Stimulated activated CD4-positive, alpha-beta T cell treated with anti-CD3 and anti-CD28 coated beads, Interleukin-2, amount 100 ng/mL, for 24 hours (primary cell): ENCODE measurements at regions not wholly inside any gene's neighbourhood (a gene's known extent, or its start where the extent isn't known, plus 50 kb on each side); places are given as distances from the start of the nearest gene placed in this dataset.
"Not testable (repeated sequence)": the region's sequence is repeated elsewhere in the genome, so short reads cannot be mapped to it uniquely, and the experiment has no call there.

ENCODE experiments used
- DNase-seq, 2 donors: peaks; one replicate each; pipeline ENCODE4 v3.0.0-alpha.2; 2020

DNA sequence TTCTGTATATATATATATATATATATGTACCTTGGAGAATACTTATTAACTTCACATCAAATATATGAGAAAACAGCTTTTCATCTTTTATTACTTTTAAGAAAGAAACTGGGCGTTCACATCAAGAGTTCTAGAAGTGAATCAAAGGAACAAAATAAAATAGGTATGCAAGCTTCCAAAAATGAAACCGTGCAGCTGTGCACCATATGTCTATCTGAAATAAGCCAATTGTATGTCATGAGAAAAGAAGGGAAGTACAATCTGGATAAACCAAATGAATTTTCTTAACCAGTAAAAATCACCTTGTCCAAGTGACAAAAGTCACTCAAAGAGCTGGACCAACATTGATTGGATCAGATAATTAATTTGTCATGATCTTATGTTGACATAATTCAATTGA is 405.4 kb upstream of the TECRL start:
- no peak for DNase-seq

DNA sequence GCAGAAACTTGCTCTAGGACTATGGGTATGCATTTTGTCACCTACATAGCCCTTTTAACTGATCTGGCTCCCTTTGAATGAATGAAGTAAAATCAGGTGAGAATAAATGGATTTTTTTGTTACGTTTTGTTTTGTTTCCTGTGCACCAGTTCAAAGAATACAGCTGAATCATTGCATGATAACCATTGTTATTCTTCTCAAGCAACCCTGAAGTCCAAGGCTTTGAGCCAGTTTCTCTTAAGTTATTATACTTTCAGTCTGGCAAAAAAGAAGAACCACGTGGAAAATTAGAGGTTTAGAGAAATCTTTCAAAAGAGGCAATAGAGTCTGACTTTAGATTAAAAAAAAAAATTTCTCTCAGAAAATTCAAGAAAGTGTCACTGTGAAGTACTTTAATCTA is 398.6 kb upstream of the TECRL start:
- DNase-seq, result no peak

DNA sequence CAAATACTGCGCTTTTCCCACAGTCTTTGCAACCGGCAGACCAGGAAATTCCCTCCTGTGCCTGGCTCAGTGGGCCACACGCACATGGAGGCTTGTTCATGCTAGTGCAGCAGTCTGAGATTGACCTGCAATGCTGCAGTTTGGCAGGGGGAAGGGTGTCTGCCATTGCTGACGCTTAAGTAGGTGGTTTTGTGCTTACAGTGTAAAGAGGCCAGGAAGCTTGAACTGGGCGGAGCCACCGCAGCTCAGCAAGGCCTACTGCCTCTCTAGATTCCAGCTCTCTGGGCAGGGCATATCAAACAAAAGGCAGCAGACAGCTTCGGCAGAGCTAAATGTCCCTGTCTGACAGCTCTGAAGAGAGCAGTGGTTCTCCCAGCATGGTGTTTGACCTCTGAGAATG is 390.5 kb upstream of the TECRL start:
- no peak for DNase-seq

DNA sequence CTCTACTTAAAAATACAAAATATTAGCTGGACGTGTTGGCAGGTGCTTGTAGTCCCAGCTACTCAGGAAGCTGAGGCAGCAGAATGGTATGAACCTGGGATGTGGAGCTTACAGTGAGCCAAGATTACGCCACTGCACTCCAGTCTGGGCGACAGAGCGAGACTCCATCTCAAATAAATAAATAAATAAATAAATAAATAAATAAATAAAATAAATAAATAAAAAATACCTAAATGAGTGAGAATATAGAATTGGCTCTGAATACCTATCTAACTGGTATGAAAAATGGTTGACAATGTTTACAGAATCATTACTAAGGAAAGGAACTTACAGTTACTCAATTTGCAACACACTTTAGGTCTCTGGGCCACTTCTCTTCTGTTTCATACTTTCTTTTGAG is 389.6 kb upstream of the TECRL start:
- not testable (repeated sequence) for DNase-seq

DNA sequence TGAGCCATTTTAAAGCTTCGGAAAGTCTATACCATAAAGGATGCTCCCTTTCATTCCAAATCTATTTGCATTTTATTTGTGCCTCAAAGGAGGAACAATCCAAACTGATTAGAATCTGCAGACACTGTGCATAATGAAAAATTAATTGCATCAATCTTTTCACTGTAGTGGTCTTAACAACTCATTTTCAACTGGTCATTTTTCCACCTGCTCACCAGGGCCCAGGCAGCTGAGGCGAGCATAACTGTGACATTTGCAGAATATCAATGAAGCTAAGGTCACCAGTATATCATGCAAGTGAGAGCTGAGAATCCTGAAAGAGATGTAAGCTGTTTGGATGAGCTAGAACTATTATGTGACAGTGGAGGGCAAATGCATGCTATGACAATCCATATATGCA is 387.3 kb upstream of the TECRL start:
- DNase-seq, result no peak

DNA sequence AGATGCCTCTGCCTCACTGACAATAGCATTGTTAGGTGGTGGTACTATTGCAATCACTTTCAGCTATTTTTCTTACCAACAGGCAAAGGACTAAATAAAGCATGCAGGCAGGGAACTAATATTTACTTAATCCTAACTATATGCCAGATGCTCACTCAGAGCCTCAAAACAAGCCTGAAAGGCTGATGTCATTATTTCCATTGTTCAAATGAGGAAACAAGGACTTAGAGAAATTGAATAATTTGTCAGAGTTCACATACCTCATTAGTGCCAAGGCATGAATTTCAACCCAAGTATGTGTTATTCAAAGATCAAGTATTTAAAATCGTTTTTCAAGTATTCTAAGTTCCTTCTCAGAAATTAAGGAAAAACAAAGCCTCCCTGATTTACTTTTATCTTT is 374.9 kb upstream of the TECRL start:
- no peak for DNase-seq

DNA sequence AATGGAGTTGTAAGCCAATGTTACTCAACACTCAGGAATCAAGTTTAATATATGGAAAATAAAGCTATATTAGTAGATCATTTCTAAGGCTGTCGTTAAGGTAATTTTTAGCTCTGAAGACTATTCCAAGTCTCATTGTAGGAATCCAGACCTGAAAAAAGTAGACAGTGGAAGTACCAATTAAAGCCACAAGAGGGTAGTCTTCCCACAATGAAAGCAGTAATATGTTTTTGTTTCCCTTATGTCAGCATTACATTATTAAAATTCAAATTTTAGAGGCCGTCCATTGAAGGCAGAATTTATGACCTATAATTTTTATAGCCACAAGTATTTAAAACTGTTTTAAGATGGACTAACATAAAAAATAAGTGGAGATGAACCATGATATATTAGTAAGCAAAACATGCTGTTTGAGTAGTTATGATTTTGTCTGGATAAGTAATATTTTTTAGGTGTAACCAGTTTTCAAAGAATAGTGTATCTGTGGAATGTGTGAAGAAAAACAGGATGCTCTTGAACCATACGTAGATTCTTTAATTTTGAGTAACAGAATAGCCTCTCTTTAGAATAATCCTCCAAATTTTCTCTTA is 372.6 kb upstream of the TECRL start:
- no peak for DNase-seq

DNA sequence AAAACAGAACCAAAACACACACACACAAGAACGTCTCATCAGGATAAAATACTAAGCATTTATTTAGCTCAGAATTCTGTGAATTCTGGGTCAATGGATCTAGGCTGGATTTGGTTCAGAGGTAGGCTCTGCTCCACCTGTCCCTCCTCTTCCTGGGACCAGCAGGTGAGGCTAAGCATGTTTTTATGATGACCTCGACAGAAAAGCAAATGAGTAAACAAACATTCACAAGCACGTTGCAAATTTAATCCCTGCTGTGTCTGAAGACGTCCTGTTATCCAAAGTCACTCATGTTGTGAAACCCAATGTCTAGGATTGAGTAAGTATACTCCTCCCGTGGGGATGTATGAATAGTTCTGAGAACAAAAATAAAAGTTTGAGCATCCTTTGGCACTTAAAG is 371.4 kb upstream of the TECRL start:
- DNase-seq, result no peak

DNA sequence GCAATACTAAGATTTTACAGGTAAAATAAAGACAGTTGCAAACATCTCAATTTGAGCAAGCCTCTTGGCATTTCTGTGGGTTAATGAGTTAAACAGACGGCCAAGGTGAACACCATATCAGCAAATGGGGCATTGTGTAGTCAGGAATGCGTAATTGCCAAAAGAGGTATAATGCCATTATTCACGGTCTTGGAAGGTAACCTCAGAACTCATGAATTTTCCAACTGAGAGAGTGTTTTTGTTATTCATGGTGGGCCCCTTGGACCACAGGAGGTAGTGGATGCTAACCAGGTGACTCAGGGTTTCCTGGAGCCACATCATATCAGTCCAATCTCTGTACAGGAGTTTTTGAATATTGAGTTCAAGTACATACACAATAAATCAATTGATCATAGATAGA is 368.0 kb upstream of the TECRL start:
- no peak for DNase-seq

DNA sequence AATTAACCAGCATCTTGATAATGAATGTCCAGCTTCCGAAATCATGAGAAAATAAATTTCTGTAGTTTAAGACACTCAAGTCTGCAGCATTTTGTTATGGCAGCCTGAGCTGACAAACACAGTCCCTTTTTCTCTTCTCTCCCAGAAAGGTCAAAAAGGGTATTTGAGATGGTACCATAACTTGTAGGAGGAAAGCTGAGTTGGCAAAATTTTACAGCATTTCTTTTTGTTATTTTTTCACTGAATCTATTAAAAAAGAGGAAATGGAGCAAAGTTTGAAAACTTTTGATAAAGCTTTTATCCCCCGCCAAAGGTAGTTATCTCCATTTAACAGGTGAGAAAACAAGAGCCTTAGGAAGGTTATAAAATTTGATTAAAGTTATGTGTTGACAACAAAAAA is 367.6 kb upstream of the TECRL start:
- DNase-seq, result no peak

DNA sequence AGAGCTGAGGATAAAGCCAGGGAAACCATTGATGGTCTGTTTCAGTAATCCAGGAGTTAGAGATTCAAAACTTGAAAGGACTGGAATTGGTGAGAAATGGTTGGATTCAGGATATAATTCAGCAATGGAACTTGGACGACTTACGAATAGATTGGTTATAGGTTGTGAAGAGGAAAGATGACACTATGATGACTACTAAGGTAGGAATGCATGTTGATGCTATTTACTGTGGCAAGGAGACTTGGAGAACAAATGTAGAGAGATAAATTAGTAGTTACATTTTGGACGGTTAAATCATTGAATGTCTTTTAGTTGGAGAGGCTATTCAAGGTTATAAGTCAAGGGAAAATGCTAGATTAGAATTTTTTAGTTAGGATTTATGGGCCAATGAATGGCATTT is 365.4 kb upstream of the TECRL start:
- DNase-seq, result no peak

DNA sequence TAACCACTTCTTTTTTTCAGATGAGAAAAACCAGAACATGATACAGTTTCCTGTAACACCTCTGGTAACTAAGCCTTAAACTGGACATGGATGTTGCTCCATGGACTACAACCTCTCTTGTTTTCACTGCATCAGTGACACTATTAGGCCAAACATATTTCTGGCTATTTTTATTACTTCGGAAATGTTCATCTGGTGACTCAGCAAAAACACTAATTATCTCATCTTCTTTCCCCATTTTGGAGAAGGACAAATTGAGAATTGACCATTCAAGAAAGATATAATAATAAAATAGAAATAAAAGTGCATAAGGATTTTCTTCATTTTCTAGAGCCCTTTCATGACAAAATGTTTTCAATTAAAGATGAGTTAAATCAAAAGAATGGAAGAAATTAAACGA is 361.9 kb upstream of the TECRL start:
- no peak for DNase-seq

DNA sequence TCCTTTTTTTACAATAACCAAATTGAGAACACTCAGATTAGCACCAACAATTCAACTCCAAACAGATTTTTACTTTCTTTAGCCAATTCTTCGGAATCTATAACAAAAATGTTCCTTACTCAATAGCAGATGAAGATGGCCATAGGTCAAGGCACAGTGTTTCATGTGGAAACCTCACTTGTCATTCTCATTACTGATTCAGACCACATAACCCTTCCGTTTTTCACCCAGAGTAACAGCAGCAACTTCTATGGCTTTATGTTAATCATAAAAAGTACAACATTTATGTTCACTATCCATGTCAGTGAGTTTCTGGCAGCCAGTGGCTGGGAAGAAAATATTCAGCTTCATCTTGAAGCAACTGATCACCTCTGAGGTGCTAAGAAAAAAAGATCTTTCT is 358.3 kb upstream of the TECRL start:
- DNase-seq, result no peak

DNA sequence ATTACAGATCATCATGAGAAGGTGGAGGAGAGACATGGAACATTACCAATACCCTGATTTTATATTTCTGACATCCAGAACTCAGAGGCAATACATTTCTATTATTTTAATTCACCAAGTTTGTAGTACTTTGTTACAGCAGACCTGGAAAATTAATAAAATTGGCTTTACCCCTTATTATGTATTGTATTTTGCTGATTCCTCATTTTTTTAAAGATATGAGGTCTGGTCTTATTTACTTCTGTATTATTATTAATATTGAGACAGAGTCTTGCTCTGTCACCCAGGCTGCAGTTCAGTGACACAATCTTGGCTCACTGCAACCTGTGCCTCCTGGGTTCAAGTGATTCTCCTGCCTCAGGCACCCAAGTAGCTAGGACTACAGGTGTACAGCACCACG is 357.3 kb upstream of the TECRL start:
- no peak for DNase-seq

DNA sequence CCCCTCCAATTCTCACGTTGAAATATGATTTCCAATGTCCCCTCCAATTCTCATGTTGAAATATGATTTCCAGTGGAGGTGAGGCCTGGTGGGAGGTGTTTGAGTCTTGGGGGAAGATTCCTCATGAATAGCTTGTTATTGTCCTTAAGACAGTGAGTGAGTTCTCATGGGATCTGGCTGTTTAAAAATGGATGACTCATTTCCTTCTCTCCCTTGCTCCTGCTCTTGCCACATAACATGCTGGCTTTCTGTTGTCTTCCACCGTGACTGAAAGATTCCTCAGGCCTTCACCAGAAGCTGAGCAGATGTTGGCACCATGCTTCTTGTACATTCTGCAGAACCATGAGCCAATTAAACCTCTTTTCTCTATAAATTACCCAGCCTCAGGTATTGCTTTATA is 346.8 kb upstream of the TECRL start:
- no peak for DNase-seq

DNA sequence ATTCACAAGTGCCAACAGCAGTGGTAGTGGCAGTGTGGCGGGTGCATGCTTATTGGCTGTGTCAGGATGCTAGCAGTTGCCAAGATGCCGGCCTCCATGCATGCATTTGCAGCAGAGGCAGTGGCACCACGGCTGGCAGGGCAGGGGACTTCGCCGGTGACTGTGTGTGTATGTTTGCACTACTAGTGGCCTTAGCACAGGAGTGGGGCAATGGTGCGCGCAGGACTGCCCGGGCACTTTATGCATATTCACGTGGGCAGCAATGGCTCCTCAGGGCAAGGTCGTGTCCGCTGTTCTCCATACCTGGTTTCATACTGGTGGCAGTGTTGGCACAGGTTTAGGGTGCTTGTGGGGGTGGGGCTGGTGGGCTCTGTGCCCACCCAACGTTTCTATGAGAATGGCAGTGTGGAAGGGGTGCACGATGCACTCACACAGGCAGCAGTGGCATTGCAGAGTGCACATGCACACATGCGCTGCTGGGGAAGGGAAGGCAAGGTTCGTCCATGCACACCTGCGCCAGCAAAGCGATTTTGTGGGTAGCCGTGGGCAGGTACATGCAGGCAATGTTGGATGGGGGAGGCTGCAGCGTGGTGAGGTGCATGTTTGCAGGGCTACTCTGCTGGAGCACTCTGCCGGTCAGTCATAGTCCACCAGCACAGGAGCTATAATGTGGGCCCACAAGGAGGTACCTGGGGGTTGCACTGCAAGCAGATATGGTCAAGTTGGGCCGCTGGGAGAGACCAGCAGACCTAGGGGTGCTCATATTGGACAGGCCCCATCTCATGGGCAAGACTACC is 338.9 kb upstream of the TECRL start:
- no peak for DNase-seq

DNA sequence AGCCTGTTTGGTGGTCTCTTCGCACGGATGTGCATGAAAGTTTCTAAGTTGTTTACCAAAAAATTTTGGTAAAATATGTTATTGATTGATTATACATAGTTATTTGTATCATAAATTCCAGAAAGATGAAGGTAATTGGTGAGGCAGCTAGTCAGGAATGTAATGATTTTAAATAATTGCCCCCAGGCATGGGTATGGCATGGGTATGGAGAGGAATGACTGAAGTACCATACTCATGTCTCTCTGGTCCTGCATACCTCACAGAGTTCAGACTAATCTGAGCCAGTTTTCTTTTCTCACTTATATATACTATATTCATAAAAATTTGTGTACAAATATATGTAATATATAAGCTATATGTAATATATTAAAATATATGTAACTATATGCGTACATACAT is 329.0 kb upstream of the TECRL start:
- no peak for DNase-seq

DNA sequence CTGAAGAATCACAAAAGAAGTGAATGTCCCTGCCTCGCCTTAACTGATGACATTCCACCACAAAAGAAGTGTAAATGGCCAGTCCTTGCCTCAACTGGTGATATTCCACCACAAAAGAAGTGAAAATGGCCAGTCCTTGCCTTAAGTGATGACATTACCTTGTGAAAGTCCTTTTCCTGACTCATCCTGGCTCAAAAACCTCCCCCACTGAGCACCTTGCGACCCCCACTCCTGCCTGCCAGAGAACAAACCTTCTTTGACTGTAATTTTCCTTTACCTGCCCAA is 328.5 kb upstream of the TECRL start:
- not testable (repeated sequence) for DNase-seq

DNA sequence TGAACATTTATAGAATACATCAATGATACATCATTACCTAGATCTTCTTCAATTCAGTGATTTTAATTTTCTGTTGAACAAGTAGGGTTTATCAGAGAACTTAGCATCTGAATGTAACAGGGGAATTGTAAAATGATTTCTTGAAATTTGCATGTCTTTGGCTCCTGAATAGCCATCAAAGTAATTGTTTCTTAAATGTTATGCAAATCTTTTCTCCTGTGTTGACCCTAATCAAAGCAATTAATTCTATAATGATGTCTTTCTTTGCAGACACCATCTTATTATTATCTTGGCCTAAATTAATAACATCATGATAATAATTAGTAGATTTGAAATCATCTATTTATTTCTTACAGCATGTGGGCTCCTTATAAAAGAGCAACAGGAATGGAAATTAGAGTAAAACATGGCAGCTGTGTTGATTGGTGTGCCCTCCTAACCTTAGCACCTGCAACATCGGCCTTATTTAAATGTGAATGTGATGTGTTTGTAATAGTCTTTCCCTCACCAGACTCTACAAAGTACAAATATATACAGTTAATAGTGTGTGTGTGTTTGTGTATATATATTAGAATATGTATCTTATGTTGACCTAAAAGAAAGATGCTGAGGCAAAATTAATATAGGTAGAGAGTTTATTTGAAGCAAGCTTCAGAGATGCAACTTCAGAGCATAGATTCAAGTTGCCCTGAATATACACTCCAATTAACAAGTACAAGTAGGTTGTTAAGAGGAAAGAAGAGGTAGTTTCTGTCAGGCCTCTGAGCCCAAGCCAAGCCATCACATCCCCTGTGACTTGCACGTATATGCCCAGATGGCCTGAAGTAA is 328.0 kb upstream of the TECRL start:
- DNase-seq, result no peak

DNA sequence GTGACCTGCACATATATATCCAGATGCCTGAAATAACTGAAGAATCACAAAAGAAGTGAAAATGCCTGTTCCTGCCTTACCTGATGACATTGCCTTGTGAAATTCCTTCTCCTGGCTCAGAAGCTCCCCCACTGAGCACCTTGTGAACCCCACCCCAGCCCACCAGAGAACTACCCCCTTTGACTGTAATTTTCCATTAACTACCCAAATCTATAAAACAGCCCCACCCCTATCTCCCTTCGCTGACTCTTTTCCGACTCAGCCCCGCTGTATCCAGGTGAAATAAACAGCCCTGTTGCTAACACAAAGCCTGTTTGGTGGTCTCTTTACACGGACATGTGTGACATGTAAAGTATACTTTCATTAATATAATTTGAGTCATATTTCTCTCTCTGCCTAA is 320.3 kb upstream of the TECRL start:
- no peak for DNase-seq

DNA sequence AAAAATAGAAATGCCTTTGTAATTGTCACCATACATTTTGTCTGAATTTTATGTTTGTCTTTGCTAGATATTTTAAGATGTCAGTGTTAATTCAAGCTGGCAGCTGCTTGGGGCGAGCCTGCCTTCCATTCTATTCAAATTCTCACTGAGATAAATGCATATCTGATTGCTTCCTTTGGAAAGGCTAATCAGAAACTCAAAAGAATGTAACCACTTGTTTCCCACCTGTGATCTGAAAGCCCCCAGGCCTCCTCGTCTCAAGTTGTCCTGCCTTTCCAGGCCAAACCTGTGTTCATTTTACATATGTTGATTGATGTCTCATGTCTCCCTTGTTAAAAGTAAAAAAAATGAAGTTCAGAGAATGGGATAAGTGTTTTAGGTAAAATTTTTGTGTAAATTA is 318.7 kb upstream of the TECRL start:
- no peak for DNase-seq

DNA sequence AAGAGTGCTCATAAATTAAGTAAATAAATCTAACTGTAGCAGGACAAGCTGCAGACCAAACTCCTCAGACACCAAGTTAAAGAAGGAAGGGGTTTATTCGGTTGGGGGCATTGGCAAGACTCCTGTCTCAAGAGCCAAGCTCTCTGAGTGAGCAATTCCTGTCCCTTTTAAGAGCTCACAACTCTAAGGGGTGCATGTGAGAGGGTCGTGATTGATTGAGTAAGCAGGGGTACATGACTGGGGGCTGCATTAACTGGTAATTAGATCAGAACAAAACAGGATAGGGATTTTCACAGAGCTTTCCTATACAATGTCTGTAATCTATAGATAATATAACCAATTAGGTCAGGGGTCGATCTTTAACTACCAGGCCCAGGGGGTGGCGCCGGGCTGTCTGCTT is 318.1 kb upstream of the TECRL start:
- DNase-seq, result not testable (repeated sequence)

DNA sequence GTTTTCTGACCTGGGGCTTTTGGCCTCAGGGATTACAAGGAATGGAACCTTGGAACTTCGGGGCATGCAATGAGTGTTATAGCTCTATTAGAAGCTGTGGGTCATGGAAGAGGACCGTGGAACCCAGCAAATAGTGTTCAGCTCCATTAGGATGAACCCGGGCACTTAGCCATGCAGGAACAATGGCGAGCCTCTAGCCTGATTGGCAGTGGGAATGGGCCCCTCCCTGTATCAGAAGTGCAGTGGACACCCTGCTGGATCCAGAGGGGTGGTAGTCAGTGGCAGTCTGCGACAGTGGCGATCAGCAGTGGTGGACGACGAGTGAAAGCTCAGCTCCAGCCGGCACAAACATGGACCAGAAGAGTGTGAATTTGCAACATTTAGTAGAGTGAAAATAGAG is 315.4 kb upstream of the TECRL start:
- DNase-seq, result no peak

DNA sequence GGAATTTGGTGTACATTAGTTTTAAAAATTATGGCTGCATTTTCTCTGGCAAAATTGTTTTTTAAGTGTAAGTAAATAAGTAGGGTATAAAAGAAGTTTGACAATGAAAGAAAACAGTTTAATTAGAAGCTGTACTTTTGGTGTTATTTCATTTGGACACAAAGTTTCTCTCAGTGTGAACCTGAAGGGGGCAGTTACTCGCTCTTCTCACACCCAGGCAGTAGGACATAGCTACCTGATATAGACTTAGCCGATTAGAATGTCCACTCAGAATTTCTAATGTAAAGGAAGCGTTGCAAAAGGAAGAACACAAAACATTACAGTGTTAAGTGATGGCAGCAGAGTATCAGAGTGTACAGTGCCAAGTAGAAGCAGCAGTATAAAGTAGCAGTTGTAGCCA is 311.9 kb upstream of the TECRL start:
- no peak for DNase-seq

DNA sequence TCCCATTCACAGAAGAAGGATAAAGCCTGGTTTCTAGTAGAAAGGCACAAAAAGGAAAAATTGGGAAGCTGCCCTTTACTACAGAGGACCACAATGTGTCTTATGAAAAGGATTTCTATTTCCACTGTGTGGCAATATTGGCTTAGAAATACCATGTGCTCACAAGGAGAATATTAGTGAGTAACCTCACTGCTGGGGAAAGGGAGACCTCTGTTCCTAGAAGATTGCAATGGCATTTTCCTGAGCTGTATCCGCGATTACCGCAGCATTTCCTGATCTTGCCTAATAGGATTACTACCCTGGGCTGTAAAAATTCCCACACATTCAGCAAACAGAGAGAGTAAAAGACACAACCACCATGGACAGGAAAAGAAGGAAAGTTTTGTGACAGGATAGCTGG is 308.8 kb upstream of the TECRL start:
- DNase-seq, result no peak
